ENCODE measurements at regions not wholly inside any gene's neighbourhood (a gene's known extent, or its start where the extent isn't known, plus 50 kb on each side); places are given as distances from the start of the nearest gene placed in this dataset.

- no peak for TF ChIP-seq CTCF (IDR thresholded peaks at IDR 0.05)
- Mint-ChIP-seq H3K4me3 (ENCODE audit: unreplicated experiment) (no peak overlapping the region), H3K36me3 (ENCODE audit: low read depth) (no peaks in the 10 kb centered on the region), H3K27ac (ENCODE audit: unreplicated experiment) (no peak overlapping the region), H3K9me3 (ENCODE audit: low read depth) (peaks cover 25% of the 10 kb centered on the region), H3K4me1 (ENCODE audit: low read depth) (no peaks in the 10 kb centered on the region), H3K27me3 (ENCODE audit: low read depth) (no peaks in the 10 kb centered on the region)
- DNase-seq (ENCODE audit: low spot score), result no peak
These were observed 175.0 kb downstream of the CBLN4 start for GRCh38 chr20:55830121-55830827.

GRCh38 chr20:55805138-55805537, 200.2 kb downstream of the CBLN4 start:
- no peak for DNase-seq (ENCODE audit: low spot score)
- Mint-ChIP-seq H3K36me3 (ENCODE audit: low read depth) (no peaks in the 10 kb centered on the region), H3K27ac (ENCODE audit: unreplicated experiment) (no peak overlapping the region), H3K9me3 (ENCODE audit: low read depth) (peaks cover 36% of the 10 kb centered on the region), H3K27me3 (ENCODE audit: low read depth) (no peaks in the 10 kb centered on the region), H3K4me1 (ENCODE audit: low read depth) (no peaks in the 10 kb centered on the region), H3K4me3 (ENCODE audit: unreplicated experiment) (no peak overlapping the region)
- TF ChIP-seq CTCF (IDR thresholded peaks at IDR 0.05), result no peak

- Mint-ChIP-seq H3K9me3 (ENCODE audit: low read depth) (peaks cover 55% of the 10 kb centered on the region), H3K27ac (ENCODE audit: unreplicated experiment) (no peak overlapping the region), H3K27me3 (ENCODE audit: low read depth) (no peaks in the 10 kb centered on the region), H3K4me3 (ENCODE audit: unreplicated experiment) (no peak overlapping the region), H3K4me1 (ENCODE audit: low read depth) (no peaks in the 10 kb centered on the region), H3K36me3 (ENCODE audit: low read depth) (no peaks in the 10 kb centered on the region)
- no peak for TF ChIP-seq CTCF (IDR thresholded peaks at IDR 0.05)
- DNase-seq (ENCODE audit: low spot score), result no peak
These were observed 204.6 kb downstream of the CBLN4 start for GRCh38 chr20:55800552-55801245.

- no peaks in the 10 kb centered on the region for H3K4me1 Mint-ChIP-seq (ENCODE audit: low read depth)
- H3K9me3 Mint-ChIP-seq (ENCODE audit: low read depth), result peaks cover 53% of the 10 kb centered on the region
- no peak overlapping the region for H3K27ac Mint-ChIP-seq (ENCODE audit: unreplicated experiment)
- H3K36me3 Mint-ChIP-seq (ENCODE audit: low read depth), result no peaks in the 10 kb centered on the region
- no peak for TF ChIP-seq CTCF (IDR thresholded peaks at IDR 0.05)
- H3K4me3 Mint-ChIP-seq (ENCODE audit: unreplicated experiment), result no peak overlapping the region
- no peak for DNase-seq (ENCODE audit: low spot score)
- no peaks in the 10 kb centered on the region for H3K27me3 Mint-ChIP-seq (ENCODE audit: low read depth)
These were observed 211.3 kb downstream of the CBLN4 start for GRCh38 chr20:55793986-55794385.

GRCh38 chr20:55792049-55792448, 213.3 kb downstream of the CBLN4 start:
- no peak overlapping the region for H3K4me3 Mint-ChIP-seq (ENCODE audit: unreplicated experiment)
- no peaks in the 10 kb centered on the region for H3K4me1 Mint-ChIP-seq (ENCODE audit: low read depth)
- TF ChIP-seq CTCF (IDR thresholded peaks at IDR 0.05), result no peak
- H3K27ac Mint-ChIP-seq (ENCODE audit: unreplicated experiment), result no peak overlapping the region
- no peaks in the 10 kb centered on the region for H3K27me3 Mint-ChIP-seq (ENCODE audit: low read depth)
- no peaks in the 10 kb centered on the region for H3K36me3 Mint-ChIP-seq (ENCODE audit: low read depth)
- no peak for DNase-seq (ENCODE audit: low spot score)
- peaks cover 47% of the 10 kb centered on the region for H3K9me3 Mint-ChIP-seq (ENCODE audit: low read depth)

Measured in chondrocyte (in vitro differentiated cells).